ENCODE measurements at regions not wholly inside any gene's neighbourhood (a gene's known extent, or its start where the extent isn't known, plus 50 kb on each side); places are given as distances from the start of the nearest gene placed in this dataset.

DNA sequence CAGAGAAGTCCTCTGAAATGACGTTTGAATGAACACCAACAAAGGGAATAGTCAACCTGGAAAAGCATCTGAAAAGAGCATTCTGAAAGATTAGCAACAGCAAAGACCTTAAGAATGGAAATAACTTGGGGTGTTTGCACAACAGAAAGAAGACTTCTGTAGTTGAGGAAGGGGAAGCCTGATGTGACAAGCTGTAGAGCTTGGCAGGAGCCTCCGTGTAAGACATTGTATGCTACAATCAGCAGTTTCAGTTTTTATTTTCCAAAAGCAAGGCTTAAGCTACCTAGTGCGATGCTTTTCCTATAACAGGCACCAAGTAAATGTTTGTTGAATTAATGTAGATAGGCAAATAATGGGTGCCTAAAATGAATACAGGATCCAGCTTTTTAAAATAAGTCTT, 484.0 kb downstream of the SPRY1 start:
- DNase-seq (ENCODE audit: low read depth): no peak

GRCh38 chr4:123884922-123885321, 488.3 kb downstream of the SPRY1 start:
- no peak for DNase-seq (ENCODE audit: low read depth)

DNA sequence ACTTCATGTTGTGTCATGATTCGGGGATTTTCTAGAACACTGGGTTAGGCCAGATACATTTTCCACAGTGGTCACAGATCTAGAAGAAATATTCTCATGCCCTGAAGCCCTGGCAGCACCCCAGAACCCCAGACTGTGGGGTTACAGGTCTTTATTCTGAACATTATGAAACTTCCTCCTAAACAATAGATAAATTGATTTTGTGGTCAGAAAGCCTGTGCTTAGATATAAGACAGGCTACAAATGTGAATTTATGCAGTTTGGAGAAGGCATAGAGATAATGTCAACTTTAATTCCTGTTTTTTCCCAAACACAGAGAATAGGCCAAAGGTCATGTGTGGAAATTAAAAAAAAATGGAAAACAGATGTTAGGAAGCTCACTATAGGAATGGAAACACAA, 492.9 kb downstream of the SPRY1 start:
- no peak for DNase-seq (ENCODE audit: low read depth)

- no peak for DNase-seq (ENCODE audit: low read depth)
These were observed 494.3 kb downstream of the SPRY1 start for GRCh38 chr4:123890889-123891288.

GRCh38 chr4:123891881-123892280, 495.3 kb downstream of the SPRY1 start:
- DNase-seq (ENCODE audit: low read depth): no peak

GRCh38 chr4:123892368-123892976, 495.9 kb downstream of the SPRY1 start:
- DNase-seq (ENCODE audit: low read depth): no peak

DNA sequence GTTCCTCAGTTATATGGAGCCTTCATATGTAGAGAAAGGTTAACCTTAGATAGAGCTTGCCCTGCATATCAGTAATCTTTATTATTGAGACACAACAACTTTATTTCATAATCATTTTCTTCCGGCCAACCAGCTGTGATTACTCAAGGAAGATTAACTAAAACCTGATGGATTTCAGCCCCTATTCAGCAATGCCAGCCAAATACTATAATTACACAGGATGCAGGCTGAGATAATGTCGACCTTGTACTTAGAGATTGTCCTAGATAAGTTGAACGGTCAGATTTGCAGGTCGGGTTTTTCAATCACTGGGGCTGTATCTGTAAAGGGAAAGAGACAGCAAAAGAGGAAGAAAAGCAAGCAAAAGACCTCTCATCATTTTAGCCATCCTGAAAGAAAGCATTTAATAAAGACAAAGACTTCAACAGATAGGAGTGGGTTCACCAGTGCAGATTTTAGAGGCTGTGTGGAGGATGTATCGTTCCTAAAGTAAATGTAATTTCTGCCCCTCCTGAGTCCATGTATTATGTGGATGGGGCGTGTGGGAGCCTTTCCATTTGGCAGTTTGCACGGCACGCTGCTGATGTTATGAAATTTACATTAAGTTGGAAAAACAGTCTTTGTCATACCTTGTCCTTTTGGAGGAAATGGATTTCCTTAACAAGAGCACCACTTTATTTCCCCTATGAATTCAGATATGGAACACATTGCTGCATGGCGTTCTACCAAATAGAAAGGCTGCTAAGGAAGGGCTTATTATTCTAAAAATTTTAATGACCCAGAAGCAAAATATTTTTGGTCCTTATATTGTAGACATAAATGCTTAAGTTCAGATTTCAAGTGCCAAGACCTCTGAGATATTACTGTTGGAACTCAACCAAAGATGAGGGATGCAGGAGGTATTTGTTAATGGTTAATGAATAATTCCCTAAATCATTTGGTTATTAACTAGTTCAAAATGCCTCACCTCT, 496.7 kb downstream of the SPRY1 start:
- DNase-seq (ENCODE audit: low read depth): no peak

DNA sequence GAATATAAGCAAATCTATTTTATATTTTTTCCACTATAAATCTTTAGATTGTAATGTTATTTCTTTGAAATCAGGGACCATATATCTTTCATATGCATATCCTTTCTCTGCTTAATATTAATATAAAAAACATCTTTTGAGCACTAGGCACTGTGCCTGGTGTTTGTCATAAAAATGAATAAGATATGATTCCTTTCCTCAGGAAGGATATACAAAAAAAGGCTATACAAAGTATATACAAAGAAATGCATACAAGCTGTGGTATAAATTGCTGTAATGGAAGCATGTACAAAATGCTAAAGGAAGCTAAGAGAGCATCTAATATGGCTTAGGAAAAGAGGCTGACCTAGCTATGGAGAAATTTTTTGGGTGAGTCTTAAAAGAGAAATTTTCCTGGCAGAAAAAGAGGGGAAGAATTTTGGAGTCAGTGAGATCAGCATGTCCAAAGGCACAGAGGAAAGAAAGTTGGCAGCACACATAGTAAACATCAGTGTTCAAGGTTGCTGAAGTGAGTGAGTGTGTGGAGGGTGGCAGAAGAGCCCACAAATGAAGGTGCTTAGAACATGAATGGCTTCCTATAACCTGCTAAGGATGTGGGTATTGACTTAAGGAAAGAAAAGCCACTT, 500.0 kb downstream of the SPRY1 start:
- no peak for DNase-seq (ENCODE audit: low read depth)

GRCh38 chr4:123898946-123899666, 502.5 kb downstream of the SPRY1 start:
- no peak for DNase-seq (ENCODE audit: low read depth)

- DNase-seq (ENCODE audit: low read depth): no peak
These were observed 508.3 kb downstream of the SPRY1 start for GRCh38 chr4:123904882-123905281.

GRCh38 chr4:123913598-123913997, 517.0 kb downstream of the SPRY1 start:
- DNase-seq (ENCODE audit: low read depth): no peak

DNA sequence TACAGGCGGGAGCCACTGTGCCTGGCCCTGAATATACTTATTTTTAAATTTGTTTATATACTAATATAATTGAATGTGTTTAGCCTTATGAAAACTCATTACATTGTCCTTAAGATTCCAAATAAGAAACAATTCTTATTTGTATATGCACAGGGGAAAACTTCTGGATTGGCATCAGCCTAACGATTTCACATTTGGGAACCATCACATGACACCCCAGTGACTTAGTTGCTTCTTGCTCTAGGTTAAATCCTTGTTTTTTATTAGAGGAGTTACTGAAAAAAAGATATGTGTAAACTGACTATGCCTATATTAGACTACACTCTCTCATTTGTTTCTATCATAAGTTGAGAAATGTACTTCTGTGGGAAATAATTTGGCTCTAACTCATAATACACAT, 520.2 kb downstream of the SPRY1 start:
- no peak for DNase-seq (ENCODE audit: low read depth)

DNA sequence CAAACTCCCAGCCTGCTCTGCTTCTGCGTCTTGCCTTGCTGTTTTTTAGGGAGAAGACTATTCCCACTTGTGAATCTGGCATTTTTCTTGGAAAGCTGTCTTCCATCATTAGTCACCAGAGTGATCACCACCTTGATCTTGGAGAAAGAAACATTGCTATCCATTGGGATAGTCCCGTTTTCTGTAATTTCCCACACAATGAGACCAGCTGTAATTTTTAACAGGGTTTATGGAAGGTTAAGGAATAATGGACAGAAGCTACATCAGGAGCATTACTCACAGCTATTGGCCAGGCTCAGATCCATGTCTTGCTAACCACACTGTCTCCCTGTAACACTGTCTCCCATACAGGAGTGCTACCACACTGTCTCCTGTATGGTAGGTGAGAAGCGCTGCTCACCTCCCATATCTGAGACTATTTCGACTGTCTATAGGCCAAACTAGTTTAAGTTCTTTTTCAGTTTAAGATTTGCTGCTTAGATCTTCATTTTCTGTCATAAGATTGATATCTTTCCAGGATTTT, 523.0 kb downstream of the SPRY1 start:
- no peak for DNase-seq (ENCODE audit: low read depth)

DNA sequence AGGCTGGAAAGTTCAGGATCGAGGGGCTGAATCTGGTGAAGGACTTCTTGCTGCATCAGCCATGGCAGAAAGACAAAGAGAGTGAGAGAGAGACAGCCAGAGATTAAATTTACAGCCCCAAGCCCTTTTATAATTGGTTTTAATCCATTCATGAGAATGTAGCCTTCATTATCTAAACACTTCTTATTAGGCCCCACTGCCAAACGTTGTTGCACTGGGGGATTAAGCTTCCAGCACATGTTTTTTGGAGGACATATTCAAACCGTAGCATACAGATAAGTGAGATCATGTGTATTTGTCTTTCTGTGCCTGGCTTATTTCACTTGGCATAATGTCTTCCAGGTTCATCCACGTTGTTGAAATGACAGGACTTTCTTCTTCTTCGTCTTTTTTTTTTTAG, 524.7 kb downstream of the SPRY1 start:
- no peak for DNase-seq (ENCODE audit: low read depth)

- DNase-seq (ENCODE audit: low read depth): no peak
These were observed 526.3 kb downstream of the SPRY1 start for GRCh38 chr4:123922847-123923246.

DNA sequence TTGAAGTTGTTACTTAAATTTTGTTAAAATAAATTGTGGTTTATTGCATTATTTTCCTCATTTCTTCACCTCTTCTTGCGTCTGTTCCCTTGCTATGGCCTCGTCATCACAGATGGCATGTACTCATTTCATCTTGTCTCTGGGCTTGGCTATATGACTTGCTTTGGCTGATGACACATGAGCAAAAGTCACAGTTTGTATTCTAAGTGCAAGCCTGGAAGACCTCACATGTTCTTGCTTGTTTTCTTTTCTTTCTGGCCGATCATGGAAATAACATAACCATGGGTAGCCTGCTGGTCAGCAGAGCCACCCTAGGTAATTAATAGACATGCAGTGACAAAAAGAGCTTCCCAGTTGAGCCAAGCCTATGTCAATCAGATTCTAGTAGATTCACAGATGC, 527.9 kb downstream of the SPRY1 start:
- no peak for DNase-seq (ENCODE audit: low read depth)

- DNase-seq (ENCODE audit: low read depth): no peak
These were observed 533.0 kb downstream of the SPRY1 start for GRCh38 chr4:123929565-123929964.

GRCh38 chr4:123930996-123931395, 534.4 kb downstream of the SPRY1 start:
- no peak for DNase-seq (ENCODE audit: low read depth)

DNA sequence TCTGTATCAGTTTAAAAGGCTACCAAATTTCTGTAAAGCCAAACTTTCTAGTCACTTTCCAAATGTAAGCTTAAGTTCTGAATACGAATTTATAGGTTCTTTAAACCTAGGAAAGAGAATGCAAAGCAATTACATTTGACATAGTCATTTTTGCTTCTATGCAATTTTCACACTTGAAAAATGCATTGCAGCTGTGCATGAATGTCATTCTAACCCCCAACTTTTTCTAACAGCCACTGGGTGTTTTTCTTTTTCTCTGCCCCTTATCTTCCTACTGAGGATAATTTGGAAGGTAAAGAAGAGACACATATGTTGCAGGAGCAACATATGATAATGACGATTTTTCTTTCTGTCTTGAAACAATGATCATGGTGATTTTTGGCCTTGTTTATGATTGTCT, 537.5 kb downstream of the SPRY1 start:
- DNase-seq (ENCODE audit: low read depth): no peak

DNA sequence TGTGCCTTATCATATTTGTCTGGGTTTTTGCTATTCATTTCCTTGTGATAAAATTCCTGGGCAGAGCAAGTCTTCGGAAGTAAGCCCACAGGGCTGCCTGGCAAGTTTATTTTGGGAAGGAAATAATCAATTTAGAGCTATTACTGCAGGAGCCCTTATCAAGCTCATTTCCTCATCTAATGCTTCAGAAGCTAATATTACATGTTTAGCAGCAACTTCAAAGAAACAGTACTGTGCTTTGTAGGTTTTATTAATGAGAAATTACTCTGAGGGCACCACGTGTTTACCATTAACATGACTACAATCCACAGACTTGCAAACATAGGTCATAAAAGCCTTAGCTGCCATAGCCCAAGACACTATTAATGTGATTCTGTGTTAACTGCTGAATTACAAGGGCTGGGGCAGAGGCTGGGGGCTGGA, 540.0 kb downstream of the SPRY1 start:
- DNase-seq (ENCODE audit: low read depth): no peak

- DNase-seq (ENCODE audit: low read depth): no peak
These were observed 541.0 kb downstream of the SPRY1 start for GRCh38 chr4:123937581-123937980.

GRCh38 chr4:123939621-123940020, 543.0 kb downstream of the SPRY1 start:
- no peak for DNase-seq (ENCODE audit: low read depth)

Measured in activated T-helper 1 cell treated with Interleukin-2 at 50 U/mL for 16 hours (primary cell).